Kidney (tissue), 13 donors: ENCODE measurements at regions not wholly inside any gene's neighbourhood (a gene's known extent, or its start where the extent isn't known, plus 50 kb on each side); places are given as distances from the start of the nearest gene placed in this dataset.

Experiments
- DNase-seq, 5 donors: peaks; one replicate each; pipeline ENCODE4 v3.0.0-alpha.2; 2013 to 2020
- FAIRE-seq: peaks from 2 replicates; lab custom pipeline; 2012; peaks lifted over from hg19 to GRCh38; lab: Jason Lieb, UNC
- H3K27ac ChIP-seq, 2 donors: one replicate each; pipeline ENCODE4 v1.7.0; 2013; ENCODE audit warnings: low read depth in 2 of 2, low read length in 2 of 2, inconsistent platforms in 1 of 2
- H3K27me3 ChIP-seq: one replicate; pipeline ENCODE4 v1.7.1; 2013; ENCODE audit warnings: low read length, inconsistent platforms; ENCODE audit not compliant: control insufficient read depth, insufficient read depth
- H3K36me3 ChIP-seq, 3 donors: one replicate each; pipeline versions ENCODE4 v1.7.0 to v1.7.1; 2013; ENCODE audit warnings: low read length in 3 of 3, control low read depth in 1 of 3, inconsistent platforms in 1 of 3; ENCODE audit not compliant: insufficient read depth in 3 of 3, control insufficient read depth in 2 of 3
- H3K4me1 ChIP-seq, 3 donors: one replicate each; pipeline versions ENCODE4 v1.7.0 to v1.7.1; 2013; ENCODE audit warnings: low read length in 3 of 3, inconsistent platforms in 1 of 3, low read depth in 1 of 3; ENCODE audit not compliant: control insufficient read depth in 2 of 3, insufficient read depth in 2 of 3
- H3K4me3 ChIP-seq, 3 donors: one replicate each; pipeline versions ENCODE4 v1.7.0 to v1.8.1; 2013; ENCODE audit warnings: low read length in 3 of 3, control low read depth in 1 of 3, inconsistent platforms in 1 of 3
- H3K9ac ChIP-seq, 3 donors: one replicate each; pipeline versions ENCODE4 v1.7.0 to v1.7.1; 2013; ENCODE audit warnings: low read length in 3 of 3, control low read depth in 1 of 3, inconsistent platforms in 1 of 3
- H3K9me3 ChIP-seq, 3 donors: one replicate each; pipeline versions ENCODE4 v1.7.0 to v1.7.1; 2013; ENCODE audit warnings: low read length in 3 of 3, control low read depth in 1 of 3, inconsistent platforms in 1 of 3; ENCODE audit not compliant: control insufficient read depth in 2 of 3, insufficient read depth in 1 of 3
- CTCF ChIP-seq: IDR thresholded peaks from 3 replicates; pipeline ENCODE4 v1.5.1; 2012; ENCODE audit warnings: mild to moderate bottlenecking, moderate library complexity, borderline replicate concordance; ENCODE audit not compliant: insufficient read depth; ENCODE audit errors: extremely low read depth
- intact Hi-C: fragments of 100-400 bp; cut with DNase I; formaldehyde crosslinking; loops from one replicate; pipeline ENCODE4 v1.11.1; 2022
- donor health status: control.
- donor health status: control.
- donor health status: control.
- donor health status: control.
- donor health status: control.
- donor health status: DM: yes; HTN: yes; CAD: no.
- donor health status: Normal renal cell carcinoma (clear cell type).

- Histone ChIP-seq H3K9ac (no peak overlapping the region), H3K36me3 (no peaks in the 10 kb centered on the region), H3K4me3 (no peak overlapping the region), H3K4me1 (no peaks in the 10 kb centered on the region), H3K27ac (no peak overlapping the region), H3K27me3 (no peaks in the 10 kb centered on the region), H3K9me3 (peaks cover 0 to 9% (median 0%) of the 10 kb centered on the region in 3 donors)
- intact Hi-C loops, result no loop called here
- TF ChIP-seq CTCF, result no peak
- FAIRE-seq (no peak), DNase-seq (no peak)
These were observed 341.1 kb downstream of the BTG1 start for GRCh38 chr12:91804533-91804932.

GRCh38 chr12:91801048-91801447 is 344.6 kb downstream of the BTG1 start:
- FAIRE-seq, result no peak
- H3K4me1 ChIP-seq, result no peaks in the 10 kb centered on the region
- H3K27ac ChIP-seq, result no peak overlapping the region
- intact Hi-C loops, result no loop called here
- peaks cover 0 to 6% (median 0%) of the 10 kb centered on the region in 3 donors for H3K9me3 ChIP-seq
- H3K4me3 ChIP-seq, result no peak overlapping the region
- no peak for DNase-seq
- H3K27me3 ChIP-seq, result no peaks in the 10 kb centered on the region
- no peaks in the 10 kb centered on the region for H3K36me3 ChIP-seq
- no peak overlapping the region for H3K9ac ChIP-seq
- no peak for TF ChIP-seq CTCF

GRCh38 chr12:91793676-91794075 is 352.0 kb downstream of the BTG1 start:
- FAIRE-seq, result no peak
- no peak for DNase-seq
- H3K27ac ChIP-seq, result no peak overlapping the region
- H3K9me3 ChIP-seq, result no peaks in the 10 kb centered on the region
- no peaks in the 10 kb centered on the region for H3K27me3 ChIP-seq
- no peak overlapping the region for H3K9ac ChIP-seq
- no peaks in the 10 kb centered on the region for H3K36me3 ChIP-seq
- H3K4me1 ChIP-seq, result no peaks in the 10 kb centered on the region
- intact Hi-C loops, result no loop called here
- no peak overlapping the region for H3K4me3 ChIP-seq
- no peak for TF ChIP-seq CTCF

GRCh38 chr12:91792597-91792996 is 353.0 kb downstream of the BTG1 start:
- DNase-seq (no peak), FAIRE-seq (no peak)
- TF ChIP-seq CTCF, result no peak
- Histone ChIP-seq H3K4me3 (no peak overlapping the region), H3K4me1 (no peaks in the 10 kb centered on the region), H3K27me3 (no peaks in the 10 kb centered on the region), H3K9ac (no peak overlapping the region), H3K9me3 (no peaks in the 10 kb centered on the region), H3K27ac (no peak overlapping the region), H3K36me3 (no peaks in the 10 kb centered on the region)
- intact Hi-C loops, result no loop called here
